HG03439 (cell line): ENCODE measurements at regions not wholly inside any gene's neighbourhood (a gene's known extent, or its start where the extent isn't known, plus 50 kb on each side); places are given as distances from the start of the nearest gene placed in this dataset.
"Not testable (repeated sequence)": the region's sequence is repeated elsewhere in the genome, so short reads cannot be mapped to it uniquely, and the experiment has no call there.

ENCODE experiments used
- ATAC-seq: cut with Tn5 transposase; IDR thresholded peaks from one replicate; pipeline ENCODE4 v1.9.1; 2021; ENCODE audit warnings: mild to moderate bottlenecking, moderate library complexity; ENCODE audit not compliant: unreplicated experiment

GRCh38 chr15:95698951-95699350 is 631.5 kb upstream of the NR2F2 start:
- no peak for ATAC-seq

- no peak for ATAC-seq
Measured at GRCh38 chr15:95699578-95699977, 630.9 kb upstream of the NR2F2 start.

DNA sequence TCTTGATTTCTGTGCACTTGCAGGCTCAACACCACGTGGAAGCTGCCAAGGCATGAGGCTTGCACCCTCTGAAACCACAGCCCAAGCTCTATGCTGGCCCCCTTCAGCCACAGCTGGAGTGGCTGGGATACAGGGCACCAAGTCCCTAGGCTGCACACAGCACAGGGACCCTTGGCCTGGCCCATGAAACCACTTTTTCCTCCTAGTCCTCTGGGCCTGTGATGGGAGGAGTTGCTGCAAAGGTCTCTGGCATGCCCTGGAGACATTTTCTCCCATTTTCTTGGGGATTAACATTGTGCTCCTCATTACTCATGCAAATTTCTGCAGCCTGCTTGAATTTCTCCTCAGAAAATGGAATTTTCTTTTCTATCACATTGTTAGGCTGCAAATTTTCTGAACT is 629.8 kb upstream of the NR2F2 start:
- ATAC-seq: not testable (repeated sequence)

- no peak for ATAC-seq
Measured at GRCh38 chr15:95701410-95701809, 629.1 kb upstream of the NR2F2 start.

DNA sequence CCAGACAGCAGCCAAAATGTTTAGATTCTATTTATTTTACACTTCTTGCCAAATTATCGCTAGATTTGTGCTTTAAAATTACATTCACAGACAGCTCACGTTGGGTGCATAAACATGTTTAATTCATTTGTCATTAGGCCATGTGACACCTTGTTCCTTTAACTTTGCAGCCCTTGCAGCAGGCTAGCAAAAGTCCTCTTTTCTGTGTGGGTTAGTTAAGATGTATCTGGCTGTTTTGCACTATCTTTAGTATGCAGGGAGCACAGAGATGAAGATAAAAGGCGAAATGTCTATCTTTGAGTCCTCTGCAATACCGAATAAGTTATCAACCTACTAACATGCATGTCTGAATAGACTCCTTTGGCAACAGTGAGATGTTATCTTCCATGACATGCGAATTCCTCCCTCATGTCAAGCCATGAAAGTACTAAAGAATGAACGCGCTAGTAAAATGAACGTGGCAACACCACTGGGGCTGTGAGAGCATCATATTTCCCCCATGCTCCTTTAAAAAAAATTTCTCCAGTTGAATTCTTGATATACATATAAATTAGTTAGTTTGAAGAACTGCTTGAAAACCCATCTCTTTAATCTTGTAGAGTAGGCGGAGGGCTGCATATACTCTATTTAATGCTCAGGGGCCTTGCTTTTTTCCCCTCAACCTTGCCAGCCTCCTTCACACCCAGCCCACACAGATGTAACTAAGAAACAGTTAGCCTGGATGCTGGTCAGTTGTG is 620.4 kb upstream of the NR2F2 start:
- ATAC-seq: no peak

DNA sequence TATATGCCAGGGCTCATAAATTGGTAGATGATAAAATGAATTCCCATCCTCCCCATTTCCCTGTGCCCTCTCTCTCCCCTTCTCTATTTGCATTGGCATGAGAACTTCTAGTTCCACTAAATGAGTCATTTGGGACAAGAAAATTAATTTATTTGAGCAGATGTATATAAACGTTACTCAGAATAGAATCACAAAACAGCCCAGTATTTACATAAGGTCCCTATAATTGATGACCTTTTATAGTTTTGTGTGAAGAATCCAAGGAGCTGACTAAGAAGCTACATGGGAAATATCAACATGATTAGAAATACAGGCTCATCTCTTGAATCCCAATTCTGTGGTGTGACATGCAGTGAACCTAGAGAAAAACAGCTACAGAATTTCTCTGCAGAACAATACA is 617.7 kb upstream of the NR2F2 start:
- no peak for ATAC-seq

DNA sequence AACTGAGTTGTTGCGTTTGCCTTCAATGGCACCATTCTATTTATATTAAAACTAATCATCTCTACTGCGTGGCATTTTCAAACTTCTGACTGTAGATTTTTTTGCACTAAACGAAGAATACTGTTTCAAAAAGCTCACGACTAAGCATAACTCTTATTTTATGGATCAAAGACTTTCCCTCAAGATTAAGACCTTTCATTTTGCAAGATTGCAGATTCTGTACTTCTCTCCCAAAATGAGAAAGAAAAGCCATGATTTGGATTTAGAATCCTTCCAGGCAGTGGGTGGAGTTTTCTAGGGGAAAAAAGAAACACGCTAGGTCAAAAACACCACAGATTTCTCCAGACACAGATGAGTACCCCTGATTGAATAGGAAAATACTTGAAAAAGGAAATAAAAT is 617.2 kb upstream of the NR2F2 start:
- no peak for ATAC-seq

GRCh38 chr15:95715116-95715903 is 615.2 kb upstream of the NR2F2 start:
- ATAC-seq: no peak

DNA sequence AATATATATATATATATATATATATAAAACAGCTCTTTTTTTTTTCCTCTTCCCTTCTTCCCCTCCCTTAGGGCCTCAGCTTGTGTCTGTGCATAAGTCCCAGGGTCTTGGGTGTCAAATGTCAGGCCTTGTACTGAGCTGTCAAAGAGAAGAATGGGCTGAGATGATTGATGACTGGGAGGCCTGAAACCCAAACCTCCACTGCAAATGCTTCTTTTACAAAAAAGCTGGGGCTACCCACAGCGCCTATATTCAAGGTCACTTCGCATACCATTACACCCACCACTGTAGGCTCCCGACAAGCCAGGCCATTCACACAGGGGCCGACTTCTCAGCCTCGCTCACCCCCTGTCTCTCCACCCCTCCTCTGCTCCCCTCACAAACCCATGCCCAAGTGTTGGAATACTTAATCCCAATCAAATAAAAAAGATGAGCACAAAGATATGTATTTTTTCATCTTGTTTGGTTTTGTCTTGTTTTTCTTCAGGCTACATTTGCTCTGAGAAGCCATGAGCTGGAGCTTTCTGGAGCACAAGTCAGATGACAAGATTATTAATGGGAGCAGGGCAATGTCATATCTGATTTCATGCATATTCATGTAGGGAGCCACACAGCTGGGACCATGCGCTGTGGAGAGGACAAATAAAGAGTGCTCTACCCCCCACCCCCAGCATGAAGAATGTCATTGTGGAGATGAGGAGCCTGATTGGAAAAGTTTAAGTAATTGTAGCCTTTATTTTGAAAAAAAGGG is 614.4 kb upstream of the NR2F2 start:
- ATAC-seq: no peak

DNA sequence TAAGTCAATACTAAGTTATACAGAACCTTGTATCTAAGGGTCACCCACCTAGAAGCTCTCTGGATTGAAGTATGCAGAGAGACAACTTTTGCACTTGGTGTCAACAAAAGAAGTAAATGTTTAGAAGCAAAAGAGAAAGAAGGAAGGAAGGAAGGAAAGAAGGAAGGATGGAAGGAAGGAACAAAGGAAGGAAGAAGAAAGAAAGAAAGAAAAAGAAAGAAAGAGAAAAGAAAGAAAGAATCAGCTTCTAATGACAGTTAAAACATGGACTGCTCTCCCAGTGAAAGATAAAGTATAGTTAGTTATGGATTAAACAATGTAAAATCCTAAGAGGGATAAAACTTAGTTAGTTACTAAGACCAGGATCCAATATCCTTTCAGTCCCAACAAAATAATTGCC is 613.8 kb upstream of the NR2F2 start:
- no peak for ATAC-seq

GRCh38 chr15:95718441-95718840 is 612.1 kb upstream of the NR2F2 start:
- no peak for ATAC-seq

- ATAC-seq: no peak
Measured at GRCh38 chr15:95724908-95725633, 605.4 kb upstream of the NR2F2 start.

- ATAC-seq: no peak
Measured at GRCh38 chr15:95726891-95727290, 603.6 kb upstream of the NR2F2 start.

DNA sequence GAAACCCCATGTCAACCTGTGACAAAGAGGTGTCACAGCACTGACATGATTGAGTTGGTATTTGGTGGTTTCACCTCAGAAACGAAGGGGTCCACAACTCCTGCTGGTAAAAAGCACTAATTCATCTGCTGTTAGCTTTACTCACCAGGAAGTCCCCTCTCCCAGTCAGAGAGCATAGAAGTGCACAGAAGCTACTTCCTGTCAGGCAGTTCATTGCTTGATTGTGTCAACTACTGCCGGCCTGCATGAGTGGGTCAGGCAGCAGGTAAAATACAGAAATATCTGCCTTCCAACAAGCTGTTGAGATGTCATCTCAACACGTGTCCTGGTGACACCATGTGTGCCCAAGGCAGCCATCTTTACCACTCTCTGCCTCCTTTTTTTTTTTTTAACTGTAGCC is 596.6 kb upstream of the NR2F2 start:
- no peak for ATAC-seq

GRCh38 chr15:95734422-95735316 is 595.8 kb upstream of the NR2F2 start:
- no peak for ATAC-seq

GRCh38 chr15:95737060-95737459 is 593.4 kb upstream of the NR2F2 start:
- ATAC-seq: no peak

- ATAC-seq: no peak
Measured at GRCh38 chr15:95739131-95739530, 591.4 kb upstream of the NR2F2 start.

- no peak for ATAC-seq
Measured at GRCh38 chr15:95741830-95742229, 588.7 kb upstream of the NR2F2 start.

DNA sequence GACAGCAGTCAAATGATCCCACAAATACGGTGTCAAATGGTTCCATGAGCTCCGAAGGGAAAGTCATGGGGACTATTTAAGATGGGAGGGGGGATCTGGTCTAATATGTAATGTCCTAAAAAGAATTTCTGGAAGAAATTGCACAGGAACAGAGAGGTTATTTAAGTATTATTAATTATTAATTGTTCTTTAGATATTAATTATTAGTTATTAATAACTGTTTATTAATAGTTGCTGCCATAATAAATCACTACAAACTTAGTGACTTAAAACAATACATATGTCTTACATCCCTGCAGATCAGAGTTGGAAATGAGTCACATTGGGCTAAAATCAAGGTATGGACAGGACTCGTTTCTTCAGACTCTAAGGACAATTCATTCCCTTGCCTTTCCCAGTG is 588.2 kb upstream of the NR2F2 start:
- ATAC-seq: no peak

- ATAC-seq: no peak
Measured at GRCh38 chr15:95742836-95743235, 587.7 kb upstream of the NR2F2 start.
